Parathyroid adenoma (tissue), 2 donors: ENCODE measurements at regions not wholly inside any gene's neighbourhood (a gene's known extent, or its start where the extent isn't known, plus 50 kb on each side); places are given as distances from the start of the nearest gene placed in this dataset.

Source experiments
- H2AFZ ChIP-seq: fragments of 300-600 bp; sonication (generic); one replicate; pipeline ENCODE4 v1.7.0; 2017; ENCODE audit warnings: antibody characterized with exemption, mild to moderate bottlenecking
- H3K27ac ChIP-seq: fragments of 300-600 bp; sonication (generic); one replicate; pipeline ENCODE4 v1.7.0; 2017
- H3K27me3 ChIP-seq: fragments of 300-600 bp; sonication (generic); one replicate; pipeline ENCODE4 v1.7.0; 2017; ENCODE audit warnings: low read length; ENCODE audit not compliant: control insufficient read depth, insufficient read depth
- H3K36me3 ChIP-seq: fragments of 300-600 bp; sonication (generic); one replicate; pipeline ENCODE4 v1.7.0; 2017; ENCODE audit warnings: low read length; ENCODE audit not compliant: control insufficient read depth, insufficient read depth
- H3K4me1 ChIP-seq: fragments of 300-600 bp; sonication (generic); one replicate; pipeline ENCODE4 v1.7.0; 2017; ENCODE audit warnings: control low read depth
- H3K4me2 ChIP-seq: fragments of 300-600 bp; sonication (generic); one replicate; pipeline ENCODE4 v1.7.0; 2017; ENCODE audit warnings: low read length
- H3K4me3 ChIP-seq: fragments of 300-600 bp; sonication (generic); one replicate; pipeline ENCODE4 v1.7.0; 2017; ENCODE audit warnings: low read depth, low read length
- H3K79me2 ChIP-seq: fragments of 300-600 bp; sonication (generic); one replicate; pipeline ENCODE4 v1.7.0; 2017; ENCODE audit warnings: control low read depth
- H3K9ac ChIP-seq: fragments of 300-600 bp; sonication (generic); one replicate; pipeline ENCODE4 v1.7.0; 2017; ENCODE audit warnings: mild to moderate bottlenecking
- H3K9me3 ChIP-seq: fragments of 300-600 bp; sonication (generic); one replicate; pipeline ENCODE4 v1.7.0; 2017; ENCODE audit warnings: low read length; ENCODE audit not compliant: control insufficient read depth
- TF ChIP-seq, protein P1 (sequence below): fragments of 300-600 bp; sonication (generic); IDR thresholded peaks from one replicate; pipeline ENCODE4 v1.7.0; 2017; ENCODE audit warnings: antibody characterized with exemption, mild to moderate bottlenecking
- donor health status: primary hyperparathyroidism.

DNA sequence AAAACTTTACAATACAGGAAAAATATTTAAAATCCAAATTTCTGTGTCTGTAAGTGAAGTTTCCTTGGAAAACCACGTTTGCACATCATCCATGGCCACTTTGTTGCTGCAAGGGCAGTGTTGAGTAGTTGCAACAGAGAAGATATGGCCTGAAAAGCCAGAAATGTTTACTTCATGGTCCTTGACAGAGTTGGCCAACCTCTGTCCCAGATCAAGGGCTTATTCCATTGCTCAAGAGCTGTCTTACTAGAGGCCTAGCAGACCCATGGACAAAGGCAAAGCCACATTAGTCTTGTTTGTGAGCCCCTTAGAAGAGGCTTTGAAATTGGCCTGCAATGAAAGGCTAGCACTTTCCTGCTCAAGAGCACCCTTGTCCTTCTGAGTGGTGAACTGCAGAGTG is 119.4 kb downstream of the GAS1 start:
- Histone ChIP-seq H3K36me3 (no peaks in the 10 kb centered on the region), H3K4me3 (no peak overlapping the region), H3K27me3 (no peaks in the 10 kb centered on the region), H3K27ac (no peak overlapping the region), H3K79me2 (no peaks in the 10 kb centered on the region), H3K4me1 (no peaks in the 10 kb centered on the region), H3K9ac (no peak overlapping the region), H2AFZ (no peak overlapping the region), H3K9me3 (no peaks in the 10 kb centered on the region), H3K4me2 (no peak overlapping the region)
- TF ChIP-seq, protein P1, sequence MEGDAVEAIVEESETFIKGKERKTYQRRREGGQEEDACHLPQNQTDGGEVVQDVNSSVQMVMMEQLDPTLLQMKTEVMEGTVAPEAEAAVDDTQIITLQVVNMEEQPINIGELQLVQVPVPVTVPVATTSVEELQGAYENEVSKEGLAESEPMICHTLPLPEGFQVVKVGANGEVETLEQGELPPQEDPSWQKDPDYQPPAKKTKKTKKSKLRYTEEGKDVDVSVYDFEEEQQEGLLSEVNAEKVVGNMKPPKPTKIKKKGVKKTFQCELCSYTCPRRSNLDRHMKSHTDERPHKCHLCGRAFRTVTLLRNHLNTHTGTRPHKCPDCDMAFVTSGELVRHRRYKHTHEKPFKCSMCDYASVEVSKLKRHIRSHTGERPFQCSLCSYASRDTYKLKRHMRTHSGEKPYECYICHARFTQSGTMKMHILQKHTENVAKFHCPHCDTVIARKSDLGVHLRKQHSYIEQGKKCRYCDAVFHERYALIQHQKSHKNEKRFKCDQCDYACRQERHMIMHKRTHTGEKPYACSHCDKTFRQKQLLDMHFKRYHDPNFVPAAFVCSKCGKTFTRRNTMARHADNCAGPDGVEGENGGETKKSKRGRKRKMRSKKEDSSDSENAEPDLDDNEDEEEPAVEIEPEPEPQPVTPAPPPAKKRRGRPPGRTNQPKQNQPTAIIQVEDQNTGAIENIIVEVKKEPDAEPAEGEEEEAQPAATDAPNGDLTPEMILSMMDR: no peak

DNA sequence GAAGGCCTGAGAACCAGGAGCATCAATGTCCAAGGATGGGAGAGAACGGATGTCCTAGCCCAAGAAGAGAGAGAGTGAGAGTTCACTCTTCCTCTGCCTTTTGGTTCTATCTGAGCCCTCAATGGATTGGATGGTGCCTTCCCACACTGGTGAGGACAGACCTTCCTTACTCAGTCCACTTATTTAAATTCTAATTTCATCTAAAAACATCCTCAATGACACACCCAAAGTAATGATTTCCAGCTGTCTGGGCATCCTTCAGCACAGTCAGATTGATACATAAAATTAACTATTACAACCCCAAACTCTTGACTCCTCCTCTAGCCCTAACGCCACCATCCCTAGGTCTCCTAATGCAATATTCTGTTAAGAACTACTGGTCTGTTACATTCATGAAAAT is 122.0 kb downstream of the GAS1 start:
- no peak overlapping the region for H3K4me3 ChIP-seq

DNA sequence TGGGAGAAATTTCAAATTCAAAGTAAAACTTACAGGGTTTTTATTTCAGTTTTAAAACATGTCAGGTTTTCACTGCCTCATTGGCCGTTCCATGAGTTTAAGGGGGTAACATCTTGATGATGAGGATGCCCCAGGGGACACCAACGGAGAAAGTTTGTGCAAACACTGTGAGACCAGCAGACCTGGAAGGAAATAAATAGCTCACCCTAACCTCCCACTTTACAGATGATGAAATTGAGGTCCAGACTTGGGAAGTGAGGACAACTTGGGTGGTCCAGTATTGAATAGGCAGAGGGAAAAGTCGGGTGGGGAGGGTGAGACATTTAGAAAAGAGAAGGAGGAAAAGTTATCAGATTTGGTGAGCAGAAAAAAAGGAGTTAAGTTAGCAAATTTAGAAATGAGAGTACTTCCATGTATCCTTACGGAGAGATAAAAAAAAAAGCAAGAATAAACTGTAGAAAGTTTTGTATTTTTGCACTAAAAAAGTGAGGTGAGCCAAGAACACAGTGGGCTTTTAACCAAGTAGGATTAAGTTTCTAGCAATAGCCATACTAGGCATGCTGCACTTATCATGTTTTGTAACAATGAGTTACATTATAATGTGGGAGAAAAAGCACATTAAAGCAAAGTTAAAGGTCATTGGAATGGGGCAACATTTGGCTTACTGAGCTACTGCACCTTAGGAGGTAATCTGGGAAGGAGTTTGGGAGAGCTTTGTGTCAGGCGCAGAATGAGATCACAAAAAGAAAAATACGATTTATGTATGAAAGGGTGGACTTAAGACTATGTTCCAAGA is 125.1 kb downstream of the GAS1 start:
- Histone ChIP-seq H3K9me3 (no peaks in the 10 kb centered on the region), H2AFZ (no peak overlapping the region), H3K27ac (no peak overlapping the region), H3K27me3 (no peaks in the 10 kb centered on the region), H3K36me3 (no peaks in the 10 kb centered on the region), H3K4me3 (no peak overlapping the region), H3K79me2 (no peaks in the 10 kb centered on the region), H3K4me2 (no peak overlapping the region), H3K4me1 (no peaks in the 10 kb centered on the region), H3K9ac (no peak overlapping the region)
- TF ChIP-seq, protein P1: no peak

More for the DNA sequence above, 122.0 kb downstream of the GAS1 start:
- Histone ChIP-seq H3K4me1 (no peaks in the 10 kb centered on the region), H3K36me3 (no peaks in the 10 kb centered on the region), H3K4me2 (no peak overlapping the region), H3K9ac (no peak overlapping the region), H3K27ac (no peak overlapping the region), H2AFZ (no peak overlapping the region), H3K79me2 (no peaks in the 10 kb centered on the region), H3K27me3 (no peaks in the 10 kb centered on the region), H3K9me3 (no peaks in the 10 kb centered on the region)
- TF ChIP-seq, protein P1: no peak

DNA sequence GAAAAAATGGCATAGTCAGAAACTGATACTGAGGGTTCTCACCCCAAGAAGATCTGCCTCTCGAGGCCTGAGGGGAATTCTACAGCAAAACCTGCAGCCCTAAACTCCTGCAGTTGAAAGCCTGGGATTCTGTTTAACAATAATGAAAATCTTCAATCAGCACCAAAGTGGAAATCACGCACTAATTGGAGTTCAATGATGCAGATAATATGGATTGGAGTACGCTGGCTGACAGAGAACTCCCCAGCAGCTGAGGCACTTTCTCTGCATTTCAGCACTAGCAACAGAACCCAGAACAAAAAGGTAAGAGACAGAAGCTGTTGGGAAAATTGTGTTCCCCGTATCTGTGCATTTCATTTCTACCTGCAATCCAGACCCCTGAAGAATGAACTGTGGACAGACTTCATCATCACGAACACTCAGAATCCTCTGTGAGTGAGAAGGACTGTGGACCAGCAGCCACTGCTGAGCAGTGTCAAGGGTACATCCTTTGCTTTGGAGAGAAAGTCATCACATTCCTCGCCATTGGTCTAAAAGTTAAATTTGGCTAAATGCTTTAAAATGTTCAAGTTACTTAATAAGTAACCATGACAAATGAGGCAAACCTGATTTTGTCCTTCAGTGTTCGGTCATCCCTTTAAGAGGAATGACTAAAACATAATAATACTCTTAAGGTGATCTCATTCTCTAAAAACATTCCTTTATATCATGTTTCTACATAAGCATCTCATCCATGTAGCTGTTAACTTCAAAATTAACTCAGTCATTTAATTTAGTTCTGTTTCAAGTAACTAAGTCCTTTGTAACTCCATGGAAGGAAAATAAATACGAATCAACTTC is 126.1 kb downstream of the GAS1 start:
- Histone ChIP-seq H3K4me2 (no peak overlapping the region), H3K9ac (no peak overlapping the region), H3K79me2 (no peaks in the 10 kb centered on the region), H3K4me1 (no peaks in the 10 kb centered on the region), H3K27me3 (no peaks in the 10 kb centered on the region), H3K36me3 (no peaks in the 10 kb centered on the region), H3K4me3 (no peak overlapping the region), H2AFZ (no peak overlapping the region), H3K9me3 (no peaks in the 10 kb centered on the region), H3K27ac (no peak overlapping the region)
- TF ChIP-seq, protein P1: no peak
